ENCODE measurements at regions not wholly inside any gene's neighbourhood (a gene's known extent, or its start where the extent isn't known, plus 50 kb on each side); places are given as distances from the start of the nearest gene placed in this dataset.

GRCh38 chr11:76265771-76266241, 59.5 kb upstream of the WNT11 start:
- no peak for TF ChIP-seq CTCF (IDR thresholded peaks at IDR 0.05)
- Mint-ChIP-seq H3K36me3 (ENCODE audit: low read depth) (no peaks in the 10 kb centered on the region), H3K4me3 (no peak overlapping the region), H3K4me1 (ENCODE audit: low read depth) (no peaks in the 10 kb centered on the region), H3K27ac (no peak overlapping the region), H3K9me3 (no peaks in the 10 kb centered on the region), H3K27me3 (peaks cover 2% of the 10 kb centered on the region)
- ChIA-PET POLR2A (no interaction called here), CTCF (interaction anchor here (1.1 kb wide), 1 partner anchor 59 kb away, joined by 3 read pairs; no protein-coding TSS in a partner anchor)
- no peak for ATAC-seq
- DNase-seq, result no peak
- intact Hi-C loops (cut with micrococcal nuclease), result no loop called here

- Mint-ChIP-seq H3K36me3 (ENCODE audit: low read depth) (no peaks in the 10 kb centered on the region), H3K4me1 (ENCODE audit: low read depth) (no peaks in the 10 kb centered on the region), H3K27ac (no peak overlapping the region), H3K27me3 (peaks cover under 1% of the 10 kb centered on the region), H3K4me3 (no peak overlapping the region), H3K9me3 (no peaks in the 10 kb centered on the region)
- ChIA-PET POLR2A (no interaction called here), CTCF (no interaction called here)
- ATAC-seq (no peak), DNase-seq (no peak)
- TF ChIP-seq CTCF (IDR thresholded peaks at IDR 0.05), result no peak
- intact Hi-C loops (cut with micrococcal nuclease), result no loop called here
These were observed 57.4 kb upstream of the WNT11 start for GRCh38 chr11:76263657-76264056.

GRCh38 chr11:76263166-76263565, 56.9 kb upstream of the WNT11 start:
- CTCF ChIA-PET, result no interaction called here
- no peak for DNase-seq

GRCh38 chr11:76260296-76260925, 54.1 kb upstream of the WNT11 start:
- H3K4me1 Mint-ChIP-seq (ENCODE audit: low read depth), result no peaks in the 10 kb centered on the region
- H3K36me3 Mint-ChIP-seq (ENCODE audit: low read depth), result no peaks in the 10 kb centered on the region
- ChIA-PET CTCF (interaction anchor here (1.7 kb wide), 1 partner anchor 51 kb away, joined by 5 read pairs; no protein-coding TSS in a partner anchor), POLR2A (no interaction called here)
- no peaks in the 10 kb centered on the region for H3K27me3 Mint-ChIP-seq
- DNase-seq (no peak), ATAC-seq (no peak)
- no peak for TF ChIP-seq CTCF (IDR thresholded peaks at IDR 0.05)
- no peak overlapping the region for H3K27ac Mint-ChIP-seq
- intact Hi-C loops (cut with micrococcal nuclease), result no loop called here
- H3K9me3 Mint-ChIP-seq, result no peaks in the 10 kb centered on the region
- H3K4me3 Mint-ChIP-seq, result no peak overlapping the region

More at GRCh38 chr11:76263166-76263565, 56.9 kb upstream of the WNT11 start:
- no peak for TF ChIP-seq CTCF (IDR thresholded peaks at IDR 0.05)
- Mint-ChIP-seq H3K27ac (no peak overlapping the region), H3K4me1 (ENCODE audit: low read depth) (no peaks in the 10 kb centered on the region), H3K9me3 (no peaks in the 10 kb centered on the region), H3K27me3 (no peaks in the 10 kb centered on the region), H3K4me3 (no peak overlapping the region), H3K36me3 (ENCODE audit: low read depth) (no peaks in the 10 kb centered on the region)
- no peak for ATAC-seq
- intact Hi-C loops (cut with micrococcal nuclease), result no loop called here
- POLR2A ChIA-PET, result no interaction called here

- Mint-ChIP-seq H3K4me3 (no peak overlapping the region), H3K9me3 (no peaks in the 10 kb centered on the region), H3K36me3 (ENCODE audit: low read depth) (no peaks in the 10 kb centered on the region), H3K27ac (no peak overlapping the region), H3K27me3 (no peaks in the 10 kb centered on the region), H3K4me1 (ENCODE audit: low read depth) (no peaks in the 10 kb centered on the region)
- no peak for TF ChIP-seq CTCF (IDR thresholded peaks at IDR 0.05)
- no peak for DNase-seq
- no peak for ATAC-seq
- ChIA-PET POLR2A (no interaction called here), CTCF (interaction anchor here (1.7 kb wide), 1 partner anchor 50 kb away, joined by 5 read pairs; no protein-coding TSS in a partner anchor)
- intact Hi-C loops (cut with micrococcal nuclease), result no loop called here
These were observed 53.1 kb upstream of the WNT11 start for GRCh38 chr11:76259299-76259908.

All from activated CD8-positive, alpha-beta T cell treated with anti-CD3 and anti-CD28 coated beads for 36 hours (primary cell).